Kidney (tissue), 13 donors: ENCODE measurements at regions not wholly inside any gene's neighbourhood (a gene's known extent, or its start where the extent isn't known, plus 50 kb on each side); places are given as distances from the start of the nearest gene placed in this dataset.

Experiments used
- DNase-seq, 5 donors: peaks; one replicate each; pipeline ENCODE4 v3.0.0-alpha.2; 2013 to 2020
- FAIRE-seq: peaks from 2 replicates; lab custom pipeline; 2012; peaks lifted over from hg19 to GRCh38; lab: Jason Lieb, UNC
- H3K27ac ChIP-seq, 2 donors: one replicate each; pipeline ENCODE4 v1.7.0; 2013; ENCODE audit warnings: low read depth in 2 of 2, low read length in 2 of 2, inconsistent platforms in 1 of 2
- H3K27me3 ChIP-seq: one replicate; pipeline ENCODE4 v1.7.1; 2013; ENCODE audit warnings: low read length, inconsistent platforms; ENCODE audit not compliant: control insufficient read depth, insufficient read depth
- H3K36me3 ChIP-seq, 3 donors: one replicate each; pipeline versions ENCODE4 v1.7.0 to v1.7.1; 2013; ENCODE audit warnings: low read length in 3 of 3, control low read depth in 1 of 3, inconsistent platforms in 1 of 3; ENCODE audit not compliant: insufficient read depth in 3 of 3, control insufficient read depth in 2 of 3
- H3K4me1 ChIP-seq, 3 donors: one replicate each; pipeline versions ENCODE4 v1.7.0 to v1.7.1; 2013; ENCODE audit warnings: low read length in 3 of 3, inconsistent platforms in 1 of 3, low read depth in 1 of 3; ENCODE audit not compliant: control insufficient read depth in 2 of 3, insufficient read depth in 2 of 3
- H3K4me3 ChIP-seq, 3 donors: one replicate each; pipeline versions ENCODE4 v1.7.0 to v1.8.1; 2013; ENCODE audit warnings: low read length in 3 of 3, control low read depth in 1 of 3, inconsistent platforms in 1 of 3
- H3K9ac ChIP-seq, 3 donors: one replicate each; pipeline versions ENCODE4 v1.7.0 to v1.7.1; 2013; ENCODE audit warnings: low read length in 3 of 3, control low read depth in 1 of 3, inconsistent platforms in 1 of 3
- H3K9me3 ChIP-seq, 3 donors: one replicate each; pipeline versions ENCODE4 v1.7.0 to v1.7.1; 2013; ENCODE audit warnings: low read length in 3 of 3, control low read depth in 1 of 3, inconsistent platforms in 1 of 3; ENCODE audit not compliant: control insufficient read depth in 2 of 3, insufficient read depth in 1 of 3
- intact Hi-C: fragments of 100-400 bp; cut with DNase I; formaldehyde crosslinking; loops from one replicate; pipeline ENCODE4 v1.11.1; 2022
- TF ChIP-seq, protein P1 (sequence below): IDR thresholded peaks from 3 replicates; pipeline ENCODE4 v1.5.1; 2012; ENCODE audit warnings: mild to moderate bottlenecking, moderate library complexity, borderline replicate concordance; ENCODE audit not compliant: insufficient read depth; ENCODE audit errors: extremely low read depth
- donor health status: control.
- donor health status: control.
- donor health status: control.
- donor health status: control.
- donor health status: control.
- donor health status: DM: yes; HTN: yes; CAD: no.
- donor health status: Normal renal cell carcinoma (clear cell type).

DNA sequence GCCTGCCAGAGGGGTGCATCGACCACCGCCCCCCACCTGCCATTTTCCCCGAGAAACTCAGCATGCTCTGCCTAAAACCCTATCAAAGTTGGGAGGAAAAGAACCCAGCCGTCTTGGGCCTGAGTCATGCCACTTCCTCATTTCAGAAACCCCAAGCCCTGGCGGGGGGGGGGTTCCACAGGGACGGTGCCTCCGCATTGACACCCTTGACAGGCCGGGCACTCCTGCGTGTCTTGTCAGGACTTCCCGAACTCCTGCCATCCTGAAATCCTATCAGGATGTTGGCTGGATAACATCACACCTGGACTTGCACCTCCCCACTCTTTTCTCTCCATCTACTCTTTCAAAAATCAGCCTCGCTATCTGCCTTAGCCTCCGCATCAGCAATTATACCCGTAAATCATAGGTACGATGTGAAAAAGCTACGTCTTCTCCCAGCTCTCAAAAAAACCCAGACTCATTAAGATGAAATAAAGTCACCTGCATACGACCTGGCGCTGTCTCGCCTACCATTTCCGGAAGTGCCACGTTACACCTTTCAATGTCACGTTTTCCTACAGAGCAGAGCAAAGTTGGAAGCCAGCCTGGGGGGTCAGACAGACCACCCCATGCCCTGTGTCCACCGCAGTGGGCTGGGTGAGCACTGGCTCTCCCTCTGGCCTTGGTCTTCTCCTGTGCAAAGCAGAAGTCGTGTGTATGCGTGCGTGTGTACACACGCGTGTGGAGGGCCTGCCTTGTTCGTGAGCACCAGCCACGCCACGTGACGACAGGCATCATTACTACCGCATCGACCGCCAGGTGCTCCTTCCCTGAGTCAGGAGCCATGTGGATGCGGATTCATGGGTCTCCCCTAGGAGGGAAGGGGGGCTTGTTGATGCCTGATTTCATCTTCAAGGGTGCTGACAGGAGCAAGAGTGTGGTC lies 96.7 kb downstream of the RFLNA start:
- intact Hi-C loops, result no loop called here
- DNase-seq (peak in 1 of 5 donors; percentile 85), FAIRE-seq (no peak)
- H3K9ac ChIP-seq, result no peak overlapping the region
- H3K4me1 ChIP-seq, result peaks cover 4 to 51% (median 43%) of the 10 kb centered on the region in 3 donors
- peak overlapping the region; percentile 97 to 99 for H3K27ac ChIP-seq
- H3K4me3 ChIP-seq, result no peak overlapping the region
- H3K9me3 ChIP-seq, result no peaks in the 10 kb centered on the region
- no peaks in the 10 kb centered on the region for H3K27me3 ChIP-seq
- TF ChIP-seq, protein P1, sequence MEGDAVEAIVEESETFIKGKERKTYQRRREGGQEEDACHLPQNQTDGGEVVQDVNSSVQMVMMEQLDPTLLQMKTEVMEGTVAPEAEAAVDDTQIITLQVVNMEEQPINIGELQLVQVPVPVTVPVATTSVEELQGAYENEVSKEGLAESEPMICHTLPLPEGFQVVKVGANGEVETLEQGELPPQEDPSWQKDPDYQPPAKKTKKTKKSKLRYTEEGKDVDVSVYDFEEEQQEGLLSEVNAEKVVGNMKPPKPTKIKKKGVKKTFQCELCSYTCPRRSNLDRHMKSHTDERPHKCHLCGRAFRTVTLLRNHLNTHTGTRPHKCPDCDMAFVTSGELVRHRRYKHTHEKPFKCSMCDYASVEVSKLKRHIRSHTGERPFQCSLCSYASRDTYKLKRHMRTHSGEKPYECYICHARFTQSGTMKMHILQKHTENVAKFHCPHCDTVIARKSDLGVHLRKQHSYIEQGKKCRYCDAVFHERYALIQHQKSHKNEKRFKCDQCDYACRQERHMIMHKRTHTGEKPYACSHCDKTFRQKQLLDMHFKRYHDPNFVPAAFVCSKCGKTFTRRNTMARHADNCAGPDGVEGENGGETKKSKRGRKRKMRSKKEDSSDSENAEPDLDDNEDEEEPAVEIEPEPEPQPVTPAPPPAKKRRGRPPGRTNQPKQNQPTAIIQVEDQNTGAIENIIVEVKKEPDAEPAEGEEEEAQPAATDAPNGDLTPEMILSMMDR, result no peak
- peaks cover 0 to 12% (median 2%) of the 10 kb centered on the region in 3 donors for H3K36me3 ChIP-seq

GRCh38 chr12:124390442-124391097 lies 95.7 kb downstream of the RFLNA start:
- Histone ChIP-seq H3K27ac (peak overlapping the region; percentile 97 to 99), H3K36me3 (peaks cover 0 to 6% (median 2%) of the 10 kb centered on the region in 3 donors), H3K4me1 (peaks cover 4 to 56% (median 43%) of the 10 kb centered on the region in 3 donors), H3K9me3 (no peaks in the 10 kb centered on the region), H3K27me3 (no peaks in the 10 kb centered on the region), H3K9ac (no peak overlapping the region), H3K4me3 (no peak overlapping the region)
- TF ChIP-seq, protein P1, result no peak
- peak in 1 of 5 donors; percentile 87 for DNase-seq
- FAIRE-seq, result no peak
- intact Hi-C loops, result no loop called here

DNA sequence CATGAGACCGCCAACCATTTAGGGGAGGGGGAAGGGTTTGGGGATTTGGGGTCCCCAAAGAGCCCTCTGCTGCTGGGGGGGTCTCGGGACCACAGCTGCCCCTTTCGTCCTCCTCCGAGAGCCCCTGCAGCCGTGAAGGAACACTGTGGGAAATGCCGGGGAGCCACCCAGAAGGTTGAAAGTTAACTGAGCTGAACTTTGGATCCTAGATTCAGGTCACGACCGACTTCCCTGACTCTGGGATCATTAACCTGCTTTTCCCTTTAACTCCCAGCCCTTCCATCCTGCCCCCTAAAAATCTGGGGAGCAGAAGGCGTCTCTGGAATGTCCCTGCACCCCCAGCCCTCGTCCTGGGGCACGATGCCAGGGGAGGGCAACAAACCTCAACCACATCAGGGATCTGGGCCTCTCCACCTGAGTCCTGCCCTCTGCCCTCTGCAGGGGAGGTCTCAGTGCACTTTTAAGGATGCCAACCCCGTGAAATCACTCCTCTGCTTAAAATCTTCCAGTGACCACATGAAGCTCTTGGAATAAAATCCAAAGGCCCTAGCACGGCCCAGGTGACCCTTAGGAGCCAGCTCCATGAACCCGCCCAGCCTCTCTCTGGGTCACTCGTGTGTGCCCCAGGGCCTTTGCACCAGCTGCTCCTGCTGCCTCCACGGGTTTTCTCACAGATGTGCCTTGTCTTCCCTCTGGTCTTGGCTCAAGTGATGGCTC lies 95.0 kb downstream of the RFLNA start:
- no peaks in the 10 kb centered on the region for H3K27me3 ChIP-seq
- H3K36me3 ChIP-seq, result peaks cover under 1 to 6% (median 2%) of the 10 kb centered on the region in 3 donors
- H3K27ac ChIP-seq, result peak overlapping the region; percentile 97 to 99
- no peaks in the 10 kb centered on the region for H3K9me3 ChIP-seq
- no peak for FAIRE-seq
- H3K4me3 ChIP-seq, result peak overlapping the region in 1 of 3 donors; percentile 43
- DNase-seq, result peak in 1 of 5 donors; percentile 56
- TF ChIP-seq, protein P1, result no peak
- intact Hi-C loops, result no loop called here
- peaks cover 4 to 58% (median 43%) of the 10 kb centered on the region in 3 donors for H3K4me1 ChIP-seq
- H3K9ac ChIP-seq, result peak overlapping the region in 1 of 3 donors; percentile 69
